Calu3 (cell line): ENCODE measurements at regions not wholly inside any gene's neighbourhood (a gene's known extent, or its start where the extent isn't known, plus 50 kb on each side); places are given as distances from the start of the nearest gene placed in this dataset.

ENCODE experiments used
- BruUV-seq: library from RNA; stranded (reverse); fragments of 400-500 nt; replicated peaks from 2 replicates; lab custom pipeline; 2021; lab: Mats Ljungman, UMichigan
- CTCF ChIA-PET: fragments of 300-600 bp; sonication (Branson Sonifier 250); formaldehyde crosslinking; loops from one replicate; lab custom pipeline; 2022; ENCODE audit warnings: antibody characterized with exemption; lab: Charles Lee
- DNase-seq: peaks from one replicate; pipeline ENCODE4 v3.0.0; 2022
- H3K27ac Mint-ChIP-seq: one replicate; pipeline ENCODE4 v1.8.0; 2022; ENCODE audit warnings: mixed read lengths; ENCODE audit not compliant: unreplicated experiment
- H3K27me3 Mint-ChIP-seq: one replicate; pipeline ENCODE4 v1.8.0; 2022; ENCODE audit warnings: mixed read lengths; ENCODE audit not compliant: unreplicated experiment
- H3K36me3 Mint-ChIP-seq: one replicate; pipeline ENCODE4 v1.8.0; 2022; ENCODE audit warnings: mild to moderate bottlenecking, moderate library complexity, mixed read lengths; ENCODE audit not compliant: insufficient read depth, unreplicated experiment
- H3K4me1 Mint-ChIP-seq: one replicate; pipeline ENCODE4 v1.8.0; 2022; ENCODE audit warnings: mild to moderate bottlenecking, low read depth, mixed read lengths; ENCODE audit not compliant: unreplicated experiment
- H3K4me3 Mint-ChIP-seq: one replicate; pipeline ENCODE4 v1.8.0; 2022; ENCODE audit warnings: mild to moderate bottlenecking, low read depth, moderate library complexity, mixed read lengths; ENCODE audit not compliant: unreplicated experiment
- H3K9me3 Mint-ChIP-seq: one replicate; pipeline ENCODE4 v1.8.0; 2022; ENCODE audit warnings: low read depth, mixed read lengths; ENCODE audit not compliant: unreplicated experiment
- CTCF ChIP-seq: fragments of 200-600 bp; IDR thresholded peaks from one replicate; pipeline ENCODE4 v1.8.0; 2022; ENCODE audit warnings: antibody characterized with exemption; ENCODE audit not compliant: unreplicated experiment
- intact Hi-C: fragments of 100-400 bp; cut with micrococcal nuclease; formaldehyde crosslinking; loops from one replicate; pipeline ENCODE4 v1.10.0; 2022; ENCODE audit not compliant: unreplicated experiment

GRCh38 chr7:25621993-25622392 lies 393.7 kb upstream of the NPVF start:
- H3K9me3 Mint-ChIP-seq = no peaks in the 10 kb centered on the region
- BruUV-seq = no TSS peak
- H3K4me1 Mint-ChIP-seq = no peaks in the 10 kb centered on the region
- no peak overlapping the region for H3K27ac Mint-ChIP-seq
- DNase-seq = no peak
- intact Hi-C loops = loop anchor here (5.0 kb wide), 1 partner anchor 565 kb away; no protein-coding TSS in a partner anchor
- peaks cover 77% of the 10 kb centered on the region for H3K27me3 Mint-ChIP-seq
- CTCF ChIA-PET = no interaction called here
- H3K4me3 Mint-ChIP-seq = no peak overlapping the region
- TF ChIP-seq CTCF = no peak
- H3K36me3 Mint-ChIP-seq = no peaks in the 10 kb centered on the region

- H3K9me3 Mint-ChIP-seq = no peaks in the 10 kb centered on the region
- no peaks in the 10 kb centered on the region for H3K36me3 Mint-ChIP-seq
- CTCF ChIA-PET = no interaction called here
- H3K27ac Mint-ChIP-seq = no peak overlapping the region
- intact Hi-C loops = loop anchor here (5.0 kb wide), 1 partner anchor 565 kb away; no protein-coding TSS in a partner anchor
- H3K27me3 Mint-ChIP-seq = peaks cover 76% of the 10 kb centered on the region
- no peak overlapping the region for H3K4me3 Mint-ChIP-seq
- no TSS peak for BruUV-seq
- DNase-seq = no peak
- no peaks in the 10 kb centered on the region for H3K4me1 Mint-ChIP-seq
- TF ChIP-seq CTCF = no peak
These were observed 394.4 kb upstream of the NPVF start for GRCh38 chr7:25622695-25623094.

DNA sequence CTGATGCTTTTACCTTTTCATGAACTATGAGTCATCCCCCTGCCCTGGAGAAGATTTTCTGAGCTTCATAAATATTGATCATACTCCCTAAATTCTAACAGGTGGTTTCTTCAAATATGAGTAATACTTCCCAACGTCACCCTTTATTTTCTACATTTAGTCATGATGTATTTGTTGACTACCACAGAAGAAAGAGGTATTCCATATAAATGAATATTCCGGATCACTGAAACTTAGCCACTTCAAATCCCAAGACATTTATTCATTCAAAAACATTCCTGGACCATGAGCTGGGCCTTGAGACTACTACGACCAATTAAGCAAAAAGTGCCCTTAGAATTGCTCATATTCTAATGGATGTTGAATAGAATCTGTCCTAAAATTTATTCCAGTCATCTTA lies 395.8 kb upstream of the NPVF start:
- Mint-ChIP-seq H3K4me1 (no peaks in the 10 kb centered on the region), H3K36me3 (no peaks in the 10 kb centered on the region), H3K27ac (no peak overlapping the region), H3K27me3 (peaks cover 76% of the 10 kb centered on the region), H3K9me3 (no peaks in the 10 kb centered on the region), H3K4me3 (no peak overlapping the region)
- TF ChIP-seq CTCF = no peak
- BruUV-seq = no TSS peak
- DNase-seq = no peak
- intact Hi-C loops = loop anchor here (5.0 kb wide), 1 partner anchor 567 kb away; no protein-coding TSS in a partner anchor
- CTCF ChIA-PET = no interaction called here

GRCh38 chr7:25624833-25625232 lies 396.5 kb upstream of the NPVF start:
- H3K4me1 Mint-ChIP-seq = no peaks in the 10 kb centered on the region
- no peak overlapping the region for H3K4me3 Mint-ChIP-seq
- H3K27ac Mint-ChIP-seq = no peak overlapping the region
- H3K27me3 Mint-ChIP-seq = peaks cover 76% of the 10 kb centered on the region
- H3K9me3 Mint-ChIP-seq = no peaks in the 10 kb centered on the region
- no peak for DNase-seq
- no peaks in the 10 kb centered on the region for H3K36me3 Mint-ChIP-seq
- BruUV-seq = no TSS peak
- intact Hi-C loops = loop anchor here (5.0 kb wide), 1 partner anchor 568 kb away; no protein-coding TSS in a partner anchor
- TF ChIP-seq CTCF = no peak
- CTCF ChIA-PET = interaction anchor here (0.5 kb wide), 1 partner anchor 235 kb away, joined by 5 read pairs; no protein-coding TSS in a partner anchor
